Activated B cell treated with CpG ODN at 0.5 μM for 24 hours (primary cell): ENCODE measurements at regions not wholly inside any gene's neighbourhood (a gene's known extent, or its start where the extent isn't known, plus 50 kb on each side); places are given as distances from the start of the nearest gene placed in this dataset.

ENCODE experiments used
- ATAC-seq: fragments of 200-7000 bp; cut with Tn5 transposase; one replicate; pipeline ENCODE4 v1.10.0; 2021; ENCODE audit warnings: low read depth, mild to moderate bottlenecking, moderate library complexity
- CTCF ChIA-PET: fragments of 350-600 bp; sonication (Branson Sonifier 250); formaldehyde crosslinking; loops from one replicate; lab custom pipeline; 2021; ENCODE audit warnings: antibody characterized with exemption; lab: Charles Lee
- POLR2A ChIA-PET: fragments of 350-600 bp; sonication (Branson Sonifier 250); formaldehyde crosslinking; loops from one replicate; lab custom pipeline; 2021; ENCODE audit warnings: antibody characterized with exemption; lab: Charles Lee
- DNase-seq: peaks from one replicate; pipeline ENCODE4 v3.0.0; 2022
- H3K27ac Mint-ChIP-seq: one replicate; pipeline ENCODE4 v1.8.0; 2020; ENCODE audit warnings: mixed read lengths
- H3K27me3 Mint-ChIP-seq: one replicate; pipeline ENCODE4 v1.8.0; 2021; ENCODE audit warnings: mixed read lengths
- H3K36me3 Mint-ChIP-seq: one replicate; pipeline ENCODE4 v1.8.0; 2021; ENCODE audit warnings: low read depth, mixed read lengths
- H3K4me1 Mint-ChIP-seq: one replicate; pipeline ENCODE4 v1.8.0; 2021; ENCODE audit warnings: mixed read lengths
- H3K4me3 Mint-ChIP-seq: one replicate; pipeline ENCODE4 v1.8.0; 2020; ENCODE audit warnings: mild to moderate bottlenecking, mixed read lengths
- H3K9me3 Mint-ChIP-seq: one replicate; pipeline ENCODE4 v1.8.0; 2020; ENCODE audit warnings: mixed read lengths
- intact Hi-C: fragments of 100-400 bp; cut with micrococcal nuclease; formaldehyde crosslinking; loops from one replicate; pipeline ENCODE4 v1.15.1; 2024
- TF ChIP-seq, protein P1 (sequence below): fragments of 200-600 bp; IDR thresholded peaks from one replicate; pipeline ENCODE4 v1.8.0; 2022; ENCODE audit warnings: antibody characterized with exemption, mild to moderate bottlenecking

DNA sequence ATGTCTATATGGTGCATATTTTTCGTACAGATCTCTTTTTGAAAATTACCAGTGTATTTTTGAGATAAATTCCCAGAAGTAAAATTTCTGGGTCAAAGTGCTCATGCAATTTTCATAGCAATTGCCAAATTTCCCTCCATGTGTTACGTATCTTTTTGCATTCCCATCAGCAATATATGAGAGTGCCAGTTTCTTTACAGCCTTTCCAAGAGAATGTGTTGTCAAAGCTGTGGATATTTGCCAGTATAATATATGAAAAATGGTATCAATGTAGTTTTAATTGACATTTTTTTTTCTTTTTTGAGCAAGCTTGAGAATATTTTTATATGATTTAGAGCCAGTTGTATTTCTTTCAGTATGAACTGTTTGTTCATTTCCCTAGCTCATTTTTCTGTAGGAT, 399.0 kb upstream of the KLF12 start:
- ChIA-PET POLR2A (no interaction called here), CTCF (no interaction called here)
- Mint-ChIP-seq H3K36me3 (no peaks in the 10 kb centered on the region), H3K4me1 (no peaks in the 10 kb centered on the region), H3K9me3 (no peaks in the 10 kb centered on the region), H3K27ac (no peak overlapping the region), H3K4me3 (no peak overlapping the region), H3K27me3 (peaks cover 3% of the 10 kb centered on the region)
- DNase-seq (no peak), ATAC-seq (no peak)
- TF ChIP-seq, protein P1, sequence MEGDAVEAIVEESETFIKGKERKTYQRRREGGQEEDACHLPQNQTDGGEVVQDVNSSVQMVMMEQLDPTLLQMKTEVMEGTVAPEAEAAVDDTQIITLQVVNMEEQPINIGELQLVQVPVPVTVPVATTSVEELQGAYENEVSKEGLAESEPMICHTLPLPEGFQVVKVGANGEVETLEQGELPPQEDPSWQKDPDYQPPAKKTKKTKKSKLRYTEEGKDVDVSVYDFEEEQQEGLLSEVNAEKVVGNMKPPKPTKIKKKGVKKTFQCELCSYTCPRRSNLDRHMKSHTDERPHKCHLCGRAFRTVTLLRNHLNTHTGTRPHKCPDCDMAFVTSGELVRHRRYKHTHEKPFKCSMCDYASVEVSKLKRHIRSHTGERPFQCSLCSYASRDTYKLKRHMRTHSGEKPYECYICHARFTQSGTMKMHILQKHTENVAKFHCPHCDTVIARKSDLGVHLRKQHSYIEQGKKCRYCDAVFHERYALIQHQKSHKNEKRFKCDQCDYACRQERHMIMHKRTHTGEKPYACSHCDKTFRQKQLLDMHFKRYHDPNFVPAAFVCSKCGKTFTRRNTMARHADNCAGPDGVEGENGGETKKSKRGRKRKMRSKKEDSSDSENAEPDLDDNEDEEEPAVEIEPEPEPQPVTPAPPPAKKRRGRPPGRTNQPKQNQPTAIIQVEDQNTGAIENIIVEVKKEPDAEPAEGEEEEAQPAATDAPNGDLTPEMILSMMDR = no peak
- intact Hi-C loops = no loop called here

DNA sequence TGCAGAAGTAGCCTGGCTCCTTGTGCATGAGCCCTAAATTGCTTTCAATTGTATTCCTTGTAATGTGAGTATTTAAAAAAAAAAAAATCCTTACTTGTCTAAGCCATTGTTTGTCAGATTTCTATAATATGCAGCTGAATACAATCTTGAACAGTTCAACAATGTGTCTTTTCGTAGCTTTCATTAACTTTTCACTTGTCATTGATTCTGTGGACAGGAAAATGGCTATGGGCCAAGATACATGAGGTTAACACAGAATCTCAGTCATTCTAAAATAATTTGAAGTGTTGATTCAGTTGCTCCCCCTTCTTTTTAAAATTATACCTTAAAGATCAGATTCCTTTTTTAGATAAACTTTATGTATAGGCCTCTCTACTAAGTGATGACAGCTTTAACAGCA, 395.8 kb upstream of the KLF12 start:
- Mint-ChIP-seq H3K9me3 (no peaks in the 10 kb centered on the region), H3K4me3 (no peak overlapping the region), H3K4me1 (no peaks in the 10 kb centered on the region), H3K27me3 (peaks cover 6% of the 10 kb centered on the region), H3K36me3 (no peaks in the 10 kb centered on the region), H3K27ac (no peak overlapping the region)
- POLR2A ChIA-PET = no interaction called here
- intact Hi-C loops = no loop called here
- DNase-seq (no peak), ATAC-seq (no peak)
- TF ChIP-seq, protein P1 = no peak
- CTCF ChIA-PET = no interaction called here

DNA sequence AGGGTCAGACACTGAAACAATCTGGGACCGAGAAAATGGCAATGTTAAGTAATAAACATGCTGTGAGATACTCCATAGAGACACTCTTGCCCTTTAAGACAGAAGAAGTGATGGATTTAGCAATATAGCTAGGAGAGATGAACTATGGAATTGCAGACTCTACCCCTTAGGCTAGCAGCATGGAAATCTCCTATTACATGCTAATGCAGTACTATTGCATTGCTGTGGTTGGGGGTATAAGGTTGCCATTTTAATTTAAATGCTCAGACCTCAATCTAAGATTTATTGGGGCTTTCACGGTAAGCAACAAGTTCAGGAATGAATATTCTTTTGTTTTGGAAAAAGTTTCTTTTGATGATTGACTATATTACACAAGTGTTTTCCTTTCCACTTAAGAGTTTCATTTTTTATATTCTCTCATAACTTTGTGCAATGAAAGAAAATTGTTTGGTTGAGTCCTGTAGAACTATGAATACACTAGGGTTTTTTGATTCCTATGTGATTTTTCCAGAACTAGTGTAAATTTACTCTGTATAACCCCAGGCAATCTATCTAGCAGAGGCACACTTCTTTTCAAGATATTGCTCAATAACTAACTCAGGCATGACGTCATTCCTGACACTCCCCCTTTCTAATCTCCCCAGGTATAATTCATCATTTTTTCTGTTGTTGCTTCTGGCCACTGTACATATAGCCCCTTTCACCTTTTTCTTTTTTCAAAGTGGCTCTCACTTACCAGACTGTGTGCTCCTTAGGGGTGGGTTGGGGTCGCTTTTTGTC, 394.7 kb upstream of the KLF12 start:
- DNase-seq (no peak), ATAC-seq (no peak)
- TF ChIP-seq, protein P1 = no peak
- ChIA-PET POLR2A (no interaction called here), CTCF (no interaction called here)
- Mint-ChIP-seq H3K27ac (no peak overlapping the region), H3K4me1 (no peaks in the 10 kb centered on the region), H3K27me3 (peaks cover 7% of the 10 kb centered on the region), H3K4me3 (no peak overlapping the region), H3K9me3 (no peaks in the 10 kb centered on the region), H3K36me3 (no peaks in the 10 kb centered on the region)
- intact Hi-C loops = no loop called here

DNA sequence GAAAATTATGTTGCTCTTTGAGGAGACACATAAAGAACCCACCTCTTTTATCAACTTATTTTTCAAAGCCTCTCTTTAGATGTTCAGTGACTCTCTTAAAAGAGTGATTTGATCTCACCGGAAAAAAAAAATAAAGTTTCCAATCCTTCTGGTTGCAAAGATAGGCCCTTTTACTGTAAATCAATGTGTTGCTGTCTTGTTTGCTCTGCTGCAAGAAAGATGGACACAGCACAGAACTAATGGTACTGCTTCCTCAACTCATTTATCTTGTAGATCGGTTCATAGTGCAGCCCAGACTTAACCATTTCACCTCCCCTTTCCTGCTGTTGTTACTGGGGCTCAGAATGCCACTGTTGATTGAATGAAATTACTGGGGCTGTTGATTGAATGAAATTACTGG, 388.9 kb upstream of the KLF12 start:
- Mint-ChIP-seq H3K27me3 (peaks cover 7% of the 10 kb centered on the region), H3K4me1 (no peaks in the 10 kb centered on the region), H3K4me3 (no peak overlapping the region), H3K9me3 (no peaks in the 10 kb centered on the region), H3K27ac (no peak overlapping the region), H3K36me3 (no peaks in the 10 kb centered on the region)
- intact Hi-C loops = no loop called here
- ATAC-seq = no peak
- CTCF ChIA-PET = no interaction called here
- POLR2A ChIA-PET = no interaction called here
- no peak for DNase-seq
- TF ChIP-seq, protein P1 = no peak

DNA sequence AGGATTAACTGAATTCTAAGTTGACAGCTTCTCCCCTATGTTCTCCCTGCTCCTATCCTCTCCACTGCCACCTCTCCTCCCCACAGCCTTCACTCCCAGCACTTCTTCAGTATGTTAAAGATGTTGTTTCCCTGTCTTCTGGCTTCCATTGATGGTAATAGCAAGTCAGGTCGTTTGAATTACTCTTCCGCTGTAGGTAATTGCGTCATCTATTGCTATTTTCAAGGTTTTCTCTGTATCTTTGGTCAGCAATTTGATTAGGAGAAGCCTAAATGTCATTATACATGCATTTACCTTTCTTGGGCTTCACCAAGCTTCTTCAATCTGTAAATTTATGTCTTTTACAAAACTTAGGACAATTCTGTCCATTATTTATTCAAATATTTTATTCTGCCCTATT, 377.3 kb upstream of the KLF12 start:
- intact Hi-C loops = no loop called here
- no peak for ATAC-seq
- no peaks in the 10 kb centered on the region for H3K36me3 Mint-ChIP-seq
- H3K4me1 Mint-ChIP-seq = no peaks in the 10 kb centered on the region
- peaks cover 6% of the 10 kb centered on the region for H3K9me3 Mint-ChIP-seq
- POLR2A ChIA-PET = no interaction called here
- CTCF ChIA-PET = no interaction called here
- H3K27me3 Mint-ChIP-seq = peaks cover 4% of the 10 kb centered on the region
- H3K4me3 Mint-ChIP-seq = no peak overlapping the region
- no peak overlapping the region for H3K27ac Mint-ChIP-seq
- no peak for DNase-seq
- TF ChIP-seq, protein P1 = no peak
